HG03354 (cell line): ENCODE measurements at regions not wholly inside any gene's neighbourhood (a gene's known extent, or its start where the extent isn't known, plus 50 kb on each side); places are given as distances from the start of the nearest gene placed in this dataset.
"Not testable (repeated sequence)": the region's sequence is repeated elsewhere in the genome, so short reads cannot be mapped to it uniquely, and the experiment has no call there.

ENCODE experiments used
- ATAC-seq: cut with Tn5 transposase; IDR thresholded peaks from one replicate; pipeline ENCODE4 v1.9.1; 2021; ENCODE audit warnings: mild to moderate bottlenecking; ENCODE audit not compliant: unreplicated experiment, poor library complexity, severe bottlenecking

DNA sequence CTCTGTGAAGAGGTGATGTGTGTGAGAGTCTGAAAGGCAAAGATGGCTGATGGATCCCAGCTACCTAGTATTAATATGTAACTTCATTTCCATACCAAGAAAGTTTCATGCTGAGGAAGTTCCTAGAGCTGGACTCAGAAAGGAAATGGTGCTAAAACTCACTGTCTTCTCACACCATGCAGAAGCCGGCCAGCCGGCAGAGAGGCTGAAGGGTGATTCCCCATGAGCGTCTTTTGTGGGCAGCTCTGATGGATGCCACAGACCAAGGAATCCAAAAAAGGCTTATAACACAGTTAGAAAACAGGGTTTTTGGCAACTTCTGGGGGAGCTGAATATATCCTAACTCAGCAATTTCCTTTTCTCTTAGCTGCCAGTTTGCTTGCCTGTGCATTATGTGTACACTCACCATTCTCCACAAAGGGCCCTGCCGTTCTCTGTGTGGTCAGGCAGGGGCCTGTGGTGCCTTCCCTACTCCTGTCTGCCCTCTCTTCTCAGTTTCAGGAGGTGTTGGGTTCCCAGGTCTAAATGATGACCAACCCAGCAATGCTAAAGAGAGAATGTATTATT, 289.4 kb downstream of the MTX2 start:
- ATAC-seq: no peak

DNA sequence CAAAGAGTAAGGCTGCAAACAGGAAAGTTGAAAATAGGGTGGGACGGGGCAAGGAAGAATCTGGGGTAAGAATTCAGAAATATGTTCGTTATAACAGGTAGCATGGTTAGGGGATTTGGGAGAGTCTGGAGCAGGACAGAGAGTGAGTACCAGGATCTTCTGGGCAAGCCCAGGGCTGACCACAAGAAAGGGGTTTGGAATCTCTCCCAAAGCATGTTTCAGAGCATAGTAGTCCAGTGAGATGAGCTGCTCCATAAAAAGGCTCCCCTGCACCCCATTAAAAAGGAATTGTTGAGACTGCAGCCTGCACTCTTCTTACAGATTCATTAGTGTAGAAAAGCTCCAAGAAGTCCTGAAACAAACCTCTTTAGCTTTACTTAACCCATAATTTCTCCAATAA, 291.1 kb downstream of the MTX2 start:
- no peak for ATAC-seq

DNA sequence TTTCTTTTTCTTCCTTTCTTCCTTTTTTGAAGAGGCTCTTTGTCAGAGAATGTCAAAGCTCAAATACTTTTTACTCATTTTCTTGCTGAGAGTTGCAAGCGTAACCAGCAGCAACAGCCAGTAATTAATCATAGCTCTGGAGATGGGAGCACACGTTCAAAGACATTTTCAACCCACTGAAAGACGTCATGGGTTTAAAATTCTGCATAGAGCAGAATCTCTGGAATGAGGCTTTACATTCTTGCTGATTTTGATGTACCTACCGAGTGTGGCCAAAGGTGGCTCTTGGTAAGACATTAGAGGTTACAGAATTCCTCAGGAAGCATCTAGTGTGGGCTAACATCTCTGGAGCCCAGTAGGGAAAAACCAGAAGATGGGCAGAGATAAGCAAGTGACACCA, 292.5 kb downstream of the MTX2 start:
- ATAC-seq: no peak

DNA sequence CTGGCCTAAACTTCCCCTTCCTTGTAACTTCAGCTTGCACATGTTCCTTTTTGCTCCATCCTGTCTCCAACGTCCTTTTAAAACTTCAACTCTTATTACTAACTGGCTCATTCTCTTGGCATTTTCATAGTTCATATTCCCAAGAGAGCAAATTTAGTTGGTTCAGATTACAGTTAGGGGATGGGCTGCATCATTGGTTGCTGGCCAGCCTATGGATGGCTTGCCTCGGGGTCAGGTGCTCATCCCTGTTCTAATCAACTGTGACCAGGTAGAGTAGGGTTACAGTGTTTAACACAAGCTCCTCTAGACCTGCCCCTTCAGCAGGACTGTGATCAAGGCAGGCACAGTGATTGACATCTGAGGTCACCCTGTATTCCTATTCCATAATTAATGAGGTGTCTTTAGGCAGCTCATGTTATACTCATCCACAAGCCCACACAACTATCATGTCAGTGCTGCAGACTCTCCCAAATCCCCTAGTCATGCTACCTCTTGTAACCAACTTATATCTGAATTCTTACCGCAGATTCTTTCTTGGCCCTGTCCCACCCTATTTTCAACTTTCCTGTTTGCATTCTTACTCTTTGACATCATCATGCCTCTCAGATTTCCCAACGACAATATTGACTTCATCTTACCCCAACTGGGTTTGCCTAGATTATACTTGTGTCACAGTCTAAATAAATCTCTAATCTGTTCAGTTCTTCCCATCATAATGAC, 293.3 kb downstream of the MTX2 start:
- ATAC-seq: no peak

DNA sequence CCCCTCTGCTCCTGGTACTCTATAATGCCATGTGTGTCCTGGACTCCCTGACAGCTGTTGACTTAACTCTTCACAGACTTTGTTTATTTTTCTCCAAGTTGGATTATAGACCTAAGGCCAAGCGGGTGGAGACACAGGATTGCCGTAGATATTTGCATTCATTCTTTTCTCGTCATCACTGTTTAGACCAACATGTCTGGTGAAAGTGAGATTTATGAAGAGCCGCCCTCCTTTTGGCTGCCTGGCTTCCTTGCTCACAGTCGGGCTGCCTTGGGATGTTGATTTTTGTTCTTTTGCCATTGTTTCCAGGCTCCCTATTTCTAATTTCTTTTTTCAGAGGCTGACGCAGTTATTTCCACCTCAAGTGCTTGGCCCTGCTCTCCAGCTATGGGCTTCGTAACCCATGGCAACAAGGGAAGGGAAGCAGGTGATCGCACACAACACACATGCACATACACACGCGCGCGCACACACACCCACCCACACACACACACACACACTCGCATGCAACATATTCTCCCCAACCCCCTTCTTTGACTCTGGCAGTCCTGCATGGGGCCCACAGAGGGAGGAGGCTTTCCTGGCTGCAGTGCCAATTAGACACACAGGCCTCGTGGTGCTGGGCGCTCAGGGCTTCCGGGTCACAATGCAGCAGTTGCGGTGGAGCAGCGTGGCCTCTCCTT, 296.5 kb downstream of the MTX2 start:
- ATAC-seq: no peak

DNA sequence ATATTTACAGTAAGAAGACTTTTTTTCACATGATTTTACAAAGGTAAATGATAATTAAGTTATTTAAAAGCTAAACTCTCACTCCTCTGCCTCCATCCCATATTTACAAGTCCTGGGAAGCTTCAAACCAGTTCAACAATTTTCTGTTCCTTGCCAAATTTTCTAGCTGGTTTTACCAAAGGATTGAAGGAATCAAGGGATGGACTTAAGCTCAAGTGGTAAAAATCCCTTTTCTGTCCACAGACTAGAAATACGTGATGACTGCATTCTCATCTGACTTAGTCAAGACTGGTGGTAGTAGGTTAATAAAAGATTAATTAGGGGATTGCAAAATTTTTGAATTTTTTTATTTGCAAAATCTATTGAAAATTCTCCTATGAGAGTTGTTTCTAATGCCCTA, 297.3 kb downstream of the MTX2 start:
- no peak for ATAC-seq

DNA sequence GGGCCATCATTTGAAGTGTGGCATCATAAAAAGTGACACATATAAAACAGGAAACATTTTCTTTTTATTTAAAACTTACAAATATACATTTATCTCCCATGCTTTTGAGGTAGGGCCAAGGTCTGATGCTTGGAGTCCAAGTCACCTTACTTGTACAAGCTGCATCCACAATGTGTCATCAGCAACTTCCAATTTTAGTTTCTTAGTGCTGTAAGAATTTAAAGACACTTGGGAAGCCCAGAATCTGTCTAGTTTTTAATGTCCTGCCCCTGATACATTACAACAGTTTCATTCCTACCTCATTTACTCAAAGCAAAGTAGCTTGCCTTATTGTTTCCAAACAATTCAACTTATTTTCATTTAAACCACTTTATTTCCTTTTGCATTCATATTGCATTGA, 297.7 kb downstream of the MTX2 start:
- no peak for ATAC-seq

DNA sequence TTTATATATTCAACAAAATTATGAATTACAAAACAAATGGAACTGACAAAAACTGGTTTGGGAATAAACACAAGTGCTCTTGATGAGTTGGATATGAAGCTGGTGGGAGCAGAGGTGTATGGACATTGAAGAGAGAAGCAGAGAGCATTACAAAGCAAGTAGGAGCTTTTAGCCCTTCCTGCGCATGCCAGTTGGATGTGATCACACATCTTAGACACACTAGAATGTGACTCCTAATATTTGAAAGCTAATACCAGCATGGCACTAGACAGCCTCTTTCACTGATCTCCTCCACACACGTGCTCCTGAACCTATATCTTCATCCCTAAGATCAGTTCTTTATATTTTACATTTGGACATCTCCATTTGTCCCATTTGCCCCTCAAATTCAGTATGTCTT, 298.1 kb downstream of the MTX2 start:
- ATAC-seq: no peak

DNA sequence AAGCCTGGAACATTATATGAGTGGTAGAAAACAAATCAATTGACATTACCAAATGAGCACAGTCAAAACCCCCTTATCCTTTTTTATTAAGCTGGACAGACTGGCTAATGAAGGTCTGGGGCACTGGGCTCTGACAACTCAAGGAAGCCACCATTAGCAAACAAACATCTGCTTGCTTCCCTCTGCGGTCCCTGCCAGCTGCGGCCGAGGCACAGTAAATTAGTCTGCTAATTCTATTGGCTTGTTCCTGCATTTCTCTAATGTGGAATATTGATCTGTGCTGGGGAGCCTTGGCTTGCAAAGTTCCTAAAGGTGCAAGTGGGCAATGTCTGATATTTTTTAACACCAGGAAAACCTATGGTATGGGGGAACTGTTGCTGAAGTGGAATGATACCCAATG, 300.3 kb downstream of the MTX2 start:
- ATAC-seq: no peak

DNA sequence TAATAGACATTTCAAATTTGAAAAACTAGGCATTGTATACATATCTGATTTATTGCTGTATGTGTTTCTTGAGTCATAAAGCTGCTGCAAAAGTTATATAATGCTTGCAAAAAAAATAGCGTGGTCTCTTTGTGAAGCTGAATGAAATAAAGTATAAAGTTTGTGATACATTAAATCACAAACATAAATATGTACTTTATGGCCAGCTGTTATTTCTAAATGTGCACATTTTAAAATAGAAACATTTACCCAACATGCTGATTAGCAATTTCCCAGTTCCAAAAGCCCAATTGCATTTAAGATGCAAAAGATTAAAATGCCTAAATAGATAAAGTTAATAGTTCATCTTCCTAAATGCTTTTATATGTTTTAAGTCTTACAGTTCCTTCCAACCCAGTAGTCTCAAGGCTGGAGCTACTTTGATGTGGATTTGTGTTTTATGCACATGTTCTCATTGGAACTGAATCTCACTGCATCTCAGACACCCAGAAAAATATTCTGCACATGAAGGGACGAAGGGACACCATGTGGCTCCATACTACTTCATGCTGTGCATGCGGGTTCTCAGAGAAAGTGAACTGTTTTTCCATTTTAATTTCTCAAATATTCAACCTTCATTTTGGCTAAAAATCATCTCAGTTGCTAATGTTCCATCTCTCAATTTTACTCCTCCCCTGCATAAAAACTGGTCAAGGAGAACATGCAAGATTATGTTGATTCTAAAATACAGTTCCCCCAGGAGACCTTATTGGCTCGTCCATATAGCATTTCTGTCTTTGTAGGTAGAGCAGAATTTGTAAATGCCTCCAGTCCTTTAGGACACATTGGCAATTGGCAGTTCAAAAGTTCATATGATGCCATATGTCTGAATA, 304.6 kb downstream of the MTX2 start:
- no peak for ATAC-seq

DNA sequence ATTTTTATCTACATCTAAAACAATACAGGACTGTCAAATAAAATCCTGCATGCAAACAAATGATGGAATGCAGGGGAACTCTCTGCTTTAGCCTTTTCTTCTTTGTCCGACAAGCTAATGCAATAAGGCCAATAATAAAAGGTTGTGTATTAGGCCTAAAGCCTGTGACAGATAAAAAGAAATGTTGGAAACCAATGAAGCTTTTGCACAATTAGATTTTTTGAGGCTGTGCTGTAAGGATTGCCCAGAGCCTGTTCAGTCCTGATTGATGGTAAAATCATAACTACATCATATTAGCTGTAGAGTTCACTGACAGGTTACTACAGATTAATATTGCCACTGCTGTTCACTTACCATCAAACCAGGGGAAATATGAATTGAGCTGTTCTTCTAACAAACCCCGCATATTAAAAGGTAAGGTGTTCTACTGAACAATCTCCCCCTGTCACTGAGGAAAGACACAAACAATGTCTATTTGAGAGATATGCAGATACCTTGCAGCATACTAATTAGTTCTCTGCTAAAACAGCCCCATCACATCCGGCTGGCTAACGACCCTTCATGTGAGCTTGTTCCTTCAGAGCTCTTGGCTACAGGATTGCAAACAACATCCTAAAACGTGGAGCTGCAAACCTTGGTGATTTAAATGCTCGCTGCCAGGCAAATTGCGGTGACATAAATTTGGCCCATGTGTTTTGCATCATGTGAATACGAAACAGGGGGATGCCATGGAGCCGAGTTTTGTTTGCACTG, 305.4 kb downstream of the MTX2 start:
- no peak for ATAC-seq

DNA sequence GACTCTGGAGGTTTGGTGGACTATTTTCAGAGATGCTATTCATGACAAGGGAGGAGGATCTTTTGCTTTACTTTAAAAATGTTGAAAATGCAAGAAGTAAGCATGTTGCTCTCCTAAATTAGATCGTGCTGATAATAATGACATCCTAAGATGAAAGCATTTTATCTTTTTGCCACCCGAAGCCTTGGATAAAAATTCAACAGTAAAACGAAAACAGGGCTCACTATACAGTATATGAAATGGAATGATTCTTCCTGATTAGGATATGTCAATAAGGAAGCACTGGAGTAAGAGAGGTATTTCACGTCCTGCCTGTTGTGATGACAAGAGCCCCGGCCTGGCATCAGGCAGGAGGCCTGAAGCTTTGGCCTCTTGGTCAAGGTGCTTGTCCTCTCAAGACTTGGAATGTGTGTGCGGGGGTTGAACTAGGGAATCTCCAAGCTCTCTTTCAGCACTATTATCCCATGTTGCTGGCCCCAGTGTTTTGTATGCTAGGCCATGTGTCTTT, 306.0 kb downstream of the MTX2 start:
- no peak for ATAC-seq

DNA sequence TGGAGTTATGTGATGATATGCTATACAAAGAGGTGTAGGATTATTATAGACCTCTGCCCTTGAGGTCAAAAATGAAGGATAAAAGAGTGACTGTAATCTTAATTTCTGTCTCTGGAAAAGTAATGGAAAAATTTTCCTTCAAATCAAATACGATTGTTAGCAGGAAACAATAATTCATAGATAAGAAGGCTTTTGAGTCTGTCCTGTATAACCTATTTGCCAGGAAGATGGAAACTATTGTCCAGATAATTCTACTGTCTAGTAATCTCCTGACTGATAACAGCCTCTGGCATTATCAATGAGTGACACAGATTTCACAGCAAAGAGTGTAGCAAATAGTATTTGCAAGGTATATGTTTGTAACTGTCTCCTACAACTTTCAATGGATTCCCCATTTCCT, 307.8 kb downstream of the MTX2 start:
- ATAC-seq: no peak

DNA sequence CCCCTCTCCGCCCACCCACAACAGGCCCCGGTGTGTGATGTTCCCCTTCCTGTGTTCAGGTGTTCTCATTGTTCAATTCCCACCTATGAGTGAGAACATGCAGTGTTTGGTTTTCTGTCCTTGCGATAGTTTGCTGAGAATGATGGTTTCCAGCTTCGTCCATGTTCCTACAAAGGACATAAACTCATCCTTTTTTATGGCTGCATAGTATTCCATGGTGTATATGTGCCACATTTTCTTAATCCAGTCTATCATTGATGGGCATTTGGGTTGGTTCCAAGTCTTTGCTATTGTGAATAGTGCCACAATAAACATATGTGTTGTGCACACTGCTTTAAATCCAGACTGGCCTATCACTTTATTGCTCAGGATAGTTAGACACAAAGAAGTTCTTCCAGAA, 309.1 kb downstream of the MTX2 start:
- ATAC-seq: not testable (repeated sequence)

DNA sequence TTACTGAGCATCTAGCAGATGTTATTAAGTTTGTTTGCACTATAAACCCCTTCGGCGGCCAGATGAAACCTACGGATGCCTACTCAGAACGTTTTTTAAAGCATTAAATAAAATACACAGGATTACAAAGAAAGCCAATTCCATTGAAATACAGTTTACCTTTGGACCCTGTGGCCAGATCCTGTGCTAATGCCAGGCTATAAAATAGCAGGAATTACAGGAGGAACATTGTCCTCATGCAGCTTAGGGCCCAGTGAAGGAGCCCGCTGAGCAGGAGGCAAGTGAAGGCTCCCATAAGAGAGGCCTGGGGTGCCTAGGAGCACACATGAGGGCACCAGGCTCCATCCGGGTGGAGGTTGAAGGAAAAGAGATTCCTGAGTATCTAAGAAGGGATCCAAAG, 310.4 kb downstream of the MTX2 start:
- ATAC-seq: no peak

DNA sequence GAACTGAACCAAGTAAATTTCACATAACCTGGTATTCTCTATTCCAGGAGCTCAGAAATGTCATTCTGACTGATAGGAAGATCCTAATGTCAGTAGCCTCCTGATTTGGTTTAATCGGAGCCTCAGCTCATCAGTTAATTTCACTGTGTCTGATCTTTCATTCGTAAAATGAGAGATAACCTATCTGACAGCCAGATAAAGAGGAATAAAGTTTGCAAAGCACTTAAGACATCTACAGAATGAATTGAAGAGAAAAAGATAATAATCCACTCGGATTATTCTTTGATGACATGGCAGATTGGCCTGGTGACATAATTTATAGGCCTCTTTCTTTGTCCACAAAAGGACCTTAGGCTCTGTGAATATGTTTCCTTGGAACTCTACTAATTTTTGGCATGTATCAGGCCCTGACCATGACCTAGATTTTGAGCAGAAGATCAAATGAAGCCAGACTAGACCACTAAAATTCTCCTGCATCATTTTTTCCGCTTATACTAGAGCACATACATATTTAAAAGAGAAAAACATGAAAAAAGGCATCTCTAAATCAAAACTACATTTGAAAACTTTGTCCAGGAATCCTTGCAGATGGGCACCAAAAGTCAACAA, 312.4 kb downstream of the MTX2 start:
- no peak for ATAC-seq

DNA sequence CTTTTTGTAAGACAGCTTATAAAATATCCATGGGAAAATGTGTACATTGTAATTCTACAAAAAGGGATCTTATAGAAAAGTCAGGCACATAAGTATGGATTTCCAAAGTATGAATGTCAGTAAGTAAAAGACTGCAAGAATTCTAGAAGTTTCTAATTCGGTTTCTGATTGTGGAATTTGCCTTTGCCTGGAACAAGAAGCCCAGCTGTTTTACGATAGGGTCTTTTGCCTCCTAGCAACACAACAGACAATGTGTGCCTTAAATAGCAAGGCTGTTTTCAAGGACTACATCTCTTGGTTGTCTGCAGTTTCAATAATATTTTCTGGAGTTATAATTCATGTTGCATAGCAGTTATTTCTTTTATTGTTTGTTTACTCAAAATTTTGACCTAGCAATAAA, 312.9 kb downstream of the MTX2 start:
- no peak for ATAC-seq

DNA sequence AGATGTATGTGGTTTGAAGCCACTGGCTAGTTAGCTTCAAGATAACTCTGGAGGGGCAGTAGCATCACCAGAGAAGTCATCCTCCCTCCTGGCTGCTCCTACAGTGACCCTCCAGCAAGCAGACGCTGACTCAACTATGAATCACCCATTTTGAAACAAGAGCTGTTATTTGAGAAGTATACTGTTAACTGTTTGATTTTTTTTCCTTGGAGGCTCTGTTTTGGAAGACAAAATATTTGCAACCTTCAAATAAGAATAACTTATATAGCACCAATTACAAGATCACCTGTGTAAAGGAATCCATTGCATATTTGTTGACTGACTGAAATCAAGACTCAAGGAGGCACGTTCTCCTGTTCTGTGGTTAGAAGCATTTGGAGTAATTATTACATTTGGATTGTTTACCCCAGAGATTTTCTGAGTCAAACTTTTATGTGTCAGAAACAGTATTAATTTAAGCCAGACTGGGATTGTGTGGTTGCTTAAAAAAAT, 313.8 kb downstream of the MTX2 start:
- ATAC-seq: no peak

DNA sequence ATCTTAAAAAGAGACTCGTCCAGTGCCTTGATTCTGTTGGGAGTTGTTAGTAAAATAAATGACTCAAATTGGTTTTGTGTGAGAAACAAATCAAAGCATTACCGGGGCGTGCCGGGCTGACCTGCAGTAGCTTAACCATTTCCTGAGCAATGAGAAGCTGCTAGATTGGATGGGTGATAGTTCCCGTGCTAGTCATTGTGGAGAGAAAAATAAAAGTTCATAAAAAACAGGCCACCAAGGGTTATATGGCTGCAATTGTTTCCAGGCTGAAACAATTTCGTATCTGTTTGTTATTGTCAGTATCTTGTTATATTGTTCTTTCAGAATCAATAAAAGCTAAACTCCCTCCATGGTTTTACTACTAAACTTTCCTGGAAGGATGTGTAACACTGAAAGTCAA, 314.4 kb downstream of the MTX2 start:
- ATAC-seq: no peak
